ENCODE measurements at regions not wholly inside any gene's neighbourhood (a gene's known extent, or its start where the extent isn't known, plus 50 kb on each side); places are given as distances from the start of the nearest gene placed in this dataset.

DNA sequence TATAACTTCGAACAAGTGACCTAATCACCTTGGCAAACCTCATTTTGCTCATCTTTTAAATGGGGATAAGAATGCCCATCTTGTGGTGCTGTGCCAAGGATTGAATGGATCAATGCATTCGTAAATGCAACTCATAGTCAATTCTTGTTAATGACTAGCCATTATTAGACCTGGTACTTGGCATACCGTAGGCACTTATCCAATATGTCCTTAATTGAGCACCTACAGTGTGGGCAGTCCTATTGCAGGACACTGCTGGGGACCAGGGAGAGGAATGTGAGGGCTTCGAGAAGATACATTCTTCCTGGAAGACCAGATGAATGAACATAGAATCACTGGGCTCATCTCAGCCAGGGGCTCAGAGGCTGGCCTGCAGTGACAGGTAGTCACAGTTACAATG lies 177.2 kb upstream of the TLE3 start:
- TF ChIP-seq, protein P1, sequence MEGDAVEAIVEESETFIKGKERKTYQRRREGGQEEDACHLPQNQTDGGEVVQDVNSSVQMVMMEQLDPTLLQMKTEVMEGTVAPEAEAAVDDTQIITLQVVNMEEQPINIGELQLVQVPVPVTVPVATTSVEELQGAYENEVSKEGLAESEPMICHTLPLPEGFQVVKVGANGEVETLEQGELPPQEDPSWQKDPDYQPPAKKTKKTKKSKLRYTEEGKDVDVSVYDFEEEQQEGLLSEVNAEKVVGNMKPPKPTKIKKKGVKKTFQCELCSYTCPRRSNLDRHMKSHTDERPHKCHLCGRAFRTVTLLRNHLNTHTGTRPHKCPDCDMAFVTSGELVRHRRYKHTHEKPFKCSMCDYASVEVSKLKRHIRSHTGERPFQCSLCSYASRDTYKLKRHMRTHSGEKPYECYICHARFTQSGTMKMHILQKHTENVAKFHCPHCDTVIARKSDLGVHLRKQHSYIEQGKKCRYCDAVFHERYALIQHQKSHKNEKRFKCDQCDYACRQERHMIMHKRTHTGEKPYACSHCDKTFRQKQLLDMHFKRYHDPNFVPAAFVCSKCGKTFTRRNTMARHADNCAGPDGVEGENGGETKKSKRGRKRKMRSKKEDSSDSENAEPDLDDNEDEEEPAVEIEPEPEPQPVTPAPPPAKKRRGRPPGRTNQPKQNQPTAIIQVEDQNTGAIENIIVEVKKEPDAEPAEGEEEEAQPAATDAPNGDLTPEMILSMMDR (IDR thresholded peaks at IDR 0.05), result no peak
- no peak for TF ChIP-seq POLR2AphosphoS5 (IDR thresholded peaks at IDR 0.05)
